Testis (tissue), 2 donors: ENCODE measurements at regions not wholly inside any gene's neighbourhood (a gene's known extent, or its start where the extent isn't known, plus 50 kb on each side); places are given as distances from the start of the nearest gene placed in this dataset.

Source experiments
- DNase-seq: peaks from one replicate; pipeline ENCODE4 v3.0.0-alpha.2; 2019
- H3K27ac ChIP-seq, 2 donors: fragments of 200-600 bp; sonication (generic); one replicate each; pipeline ENCODE4 v1.5.1; 2019
- H3K27me3 ChIP-seq: fragments of 200-600 bp; sonication (generic); one replicate; pipeline ENCODE4 v1.5.1; 2019
- H3K36me3 ChIP-seq: fragments of 200-600 bp; sonication (generic); one replicate; pipeline ENCODE4 v1.5.1; 2017; ENCODE audit warnings: low read depth; ENCODE audit errors: missing control alignments
- H3K4me1 ChIP-seq: fragments of 200-600 bp; sonication (generic); one replicate; pipeline ENCODE4 v1.5.1; 2019
- H3K4me3 ChIP-seq, 2 donors: fragments of 200-600 bp; sonication (generic); one replicate each; pipeline ENCODE4 v1.5.1; 2017 to 2019
- H3K9me3 ChIP-seq: fragments of 200-600 bp; sonication (generic); one replicate; pipeline ENCODE4 v1.5.1; 2017
- POLR2A ChIP-seq: fragments of 450-650 bp; IDR thresholded peaks from one replicate; pipeline ENCODE4 v1.6.1; 2017; ENCODE audit warnings: antibody characterized with exemption, mild to moderate bottlenecking, moderate library complexity
- WGBS, 2 donors: methylation state at CpG; one replicate each; pipeline ENCODE4 v1.1.5; 2018; 5-methylcytosine and 5-hydroxymethylcytosine counted together
- intact Hi-C: fragments of 100-400 bp; cut with DNase I; formaldehyde crosslinking; loops from one replicate; pipeline ENCODE4 v1.15.1; 2023; ENCODE audit warnings: low total_unique reads
- TF ChIP-seq, protein P1 (sequence below), 3 experiments: fragments of 450-650 bp in 2 of 3; fragments of 200-600 bp in 1 of 3; sonication (generic) in 1 of 3; IDR thresholded peaks; one replicate each; pipeline ENCODE4 v1.5.1; 2016 to 2019; ENCODE audit warnings: antibody characterized with exemption in 3 of 3, mild to moderate bottlenecking in 2 of 3, moderate library complexity in 1 of 3

DNA sequence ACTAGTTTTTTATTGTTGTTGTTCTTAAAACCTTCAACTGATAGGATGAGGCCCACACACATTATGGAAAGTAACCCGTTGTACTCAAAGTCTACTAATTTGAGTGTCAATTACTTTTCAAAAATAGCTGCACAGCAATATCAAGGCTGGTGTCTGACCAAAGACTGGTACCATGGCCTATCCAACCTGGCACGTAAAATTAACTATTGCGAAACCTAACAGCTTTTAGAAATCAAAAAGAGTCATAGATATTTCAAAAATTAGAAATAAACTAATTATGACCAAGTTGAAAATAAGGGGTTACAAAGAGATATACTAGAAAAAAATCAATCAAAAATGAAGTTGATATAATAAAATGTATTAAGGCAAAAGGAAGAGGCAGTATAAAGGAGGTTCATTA lies 501.5 kb upstream of the SLC8A1 start:
- intact Hi-C loops = no loop called here
- H3K9me3 ChIP-seq = no peaks in the 10 kb centered on the region
- no peak overlapping the region for H3K27ac ChIP-seq
- no peaks in the 10 kb centered on the region for H3K27me3 ChIP-seq
- DNase-seq = no peak
- no peaks in the 10 kb centered on the region for H3K4me1 ChIP-seq
- no peaks in the 10 kb centered on the region for H3K36me3 ChIP-seq
- TF ChIP-seq, protein P1, sequence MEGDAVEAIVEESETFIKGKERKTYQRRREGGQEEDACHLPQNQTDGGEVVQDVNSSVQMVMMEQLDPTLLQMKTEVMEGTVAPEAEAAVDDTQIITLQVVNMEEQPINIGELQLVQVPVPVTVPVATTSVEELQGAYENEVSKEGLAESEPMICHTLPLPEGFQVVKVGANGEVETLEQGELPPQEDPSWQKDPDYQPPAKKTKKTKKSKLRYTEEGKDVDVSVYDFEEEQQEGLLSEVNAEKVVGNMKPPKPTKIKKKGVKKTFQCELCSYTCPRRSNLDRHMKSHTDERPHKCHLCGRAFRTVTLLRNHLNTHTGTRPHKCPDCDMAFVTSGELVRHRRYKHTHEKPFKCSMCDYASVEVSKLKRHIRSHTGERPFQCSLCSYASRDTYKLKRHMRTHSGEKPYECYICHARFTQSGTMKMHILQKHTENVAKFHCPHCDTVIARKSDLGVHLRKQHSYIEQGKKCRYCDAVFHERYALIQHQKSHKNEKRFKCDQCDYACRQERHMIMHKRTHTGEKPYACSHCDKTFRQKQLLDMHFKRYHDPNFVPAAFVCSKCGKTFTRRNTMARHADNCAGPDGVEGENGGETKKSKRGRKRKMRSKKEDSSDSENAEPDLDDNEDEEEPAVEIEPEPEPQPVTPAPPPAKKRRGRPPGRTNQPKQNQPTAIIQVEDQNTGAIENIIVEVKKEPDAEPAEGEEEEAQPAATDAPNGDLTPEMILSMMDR (IDR thresholded peaks at IDR 0.05) = no peak
- no peak for TF ChIP-seq POLR2A
- no peak overlapping the region for H3K4me3 ChIP-seq
- 92 to 94% methylated on average over 3 of the region's 3 CpGs for WGBS, 2 donors

DNA sequence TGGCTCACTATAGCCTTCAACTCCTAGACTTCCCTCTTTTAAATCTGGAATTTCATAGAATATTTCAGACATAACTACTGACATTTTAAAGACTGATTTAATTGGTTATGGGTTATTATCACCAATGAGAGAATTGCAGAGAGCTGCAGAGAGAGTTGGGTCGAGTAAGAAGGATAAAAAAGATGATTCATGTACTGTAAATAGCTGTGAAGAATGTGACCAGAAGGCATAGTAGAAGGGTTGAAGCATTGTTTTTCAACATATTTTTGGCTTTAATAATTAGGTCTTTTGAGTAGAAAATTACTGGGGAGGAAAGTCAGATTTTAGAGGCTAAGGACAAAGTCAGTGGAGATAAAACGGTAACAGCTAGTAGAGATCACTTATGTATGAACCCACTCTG lies 503.2 kb upstream of the SLC8A1 start:
- intact Hi-C loops = no loop called here
- 62 to 69% methylated on average over 2 of the region's 2 CpGs for WGBS, 2 donors
- no peaks in the 10 kb centered on the region for H3K27me3 ChIP-seq

DNA sequence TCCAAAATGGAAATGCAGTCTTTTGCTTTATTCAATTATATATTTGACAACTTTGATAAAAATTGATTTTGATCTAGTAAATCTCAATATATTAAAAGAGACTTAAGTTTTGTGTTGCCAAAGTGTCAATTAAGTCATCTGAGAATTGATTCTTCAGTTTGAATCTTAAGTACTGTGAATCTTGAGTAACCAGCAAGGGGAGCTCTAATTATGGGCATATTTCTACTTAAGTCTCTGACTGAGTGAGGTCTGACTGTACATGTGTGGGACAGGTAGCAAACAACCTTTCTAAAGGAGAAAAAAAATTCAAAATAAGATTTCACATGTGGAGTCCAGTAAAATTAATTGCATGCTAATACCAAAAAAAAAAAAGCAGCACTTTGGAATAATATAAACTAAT lies 503.7 kb upstream of the SLC8A1 start:
- Histone ChIP-seq H3K9me3 (no peaks in the 10 kb centered on the region), H3K36me3 (no peaks in the 10 kb centered on the region), H3K4me3 (no peak overlapping the region), H3K27ac (no peak overlapping the region), H3K4me1 (no peaks in the 10 kb centered on the region), H3K27me3 (no peaks in the 10 kb centered on the region)
- TF ChIP-seq, protein P1 (IDR thresholded peaks at IDR 0.05) = no peak
- no peak for TF ChIP-seq POLR2A
- intact Hi-C loops = no loop called here
- no peak for DNase-seq

More for the DNA sequence above, 503.2 kb upstream of the SLC8A1 start:
- Histone ChIP-seq H3K36me3 (no peaks in the 10 kb centered on the region), H3K4me3 (no peak overlapping the region), H3K4me1 (no peaks in the 10 kb centered on the region), H3K9me3 (no peaks in the 10 kb centered on the region), H3K27ac (no peak overlapping the region)
- DNase-seq = no peak
- TF ChIP-seq POLR2A = no peak
- TF ChIP-seq, protein P1 (IDR thresholded peaks at IDR 0.05) = no peak

DNA sequence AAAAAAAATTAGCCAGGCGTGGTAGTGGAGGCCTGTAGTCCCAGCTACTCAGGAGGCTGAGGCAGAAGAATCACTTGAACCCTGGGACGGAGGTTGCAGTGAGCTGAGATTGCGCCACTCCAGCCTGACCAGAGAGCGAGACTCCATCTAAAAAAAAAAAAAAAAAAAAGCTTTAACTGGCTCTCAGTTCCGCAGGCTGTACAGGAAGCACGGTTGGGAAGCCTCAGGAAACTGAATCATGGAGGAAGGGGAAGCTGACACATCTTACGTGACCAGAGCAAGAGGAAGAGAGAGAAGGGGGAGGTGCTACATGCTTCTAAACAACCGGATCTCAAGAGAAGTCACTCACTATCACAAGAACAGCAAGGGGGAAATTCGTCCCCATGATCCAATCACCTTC lies 505.6 kb upstream of the SLC8A1 start:
- TF ChIP-seq, protein P1 (IDR thresholded peaks at IDR 0.05) = no peak
- TF ChIP-seq POLR2A = no peak
- H3K4me3 ChIP-seq = no peak overlapping the region
- H3K4me1 ChIP-seq = no peaks in the 10 kb centered on the region
- no peaks in the 10 kb centered on the region for H3K36me3 ChIP-seq
- H3K27ac ChIP-seq = no peak overlapping the region
- H3K27me3 ChIP-seq = no peaks in the 10 kb centered on the region
- WGBS, 2 donors = 61 to 62% methylated on average over 9 of the region's 9 CpGs
- DNase-seq = no peak
- intact Hi-C loops = no loop called here
- no peaks in the 10 kb centered on the region for H3K9me3 ChIP-seq

DNA sequence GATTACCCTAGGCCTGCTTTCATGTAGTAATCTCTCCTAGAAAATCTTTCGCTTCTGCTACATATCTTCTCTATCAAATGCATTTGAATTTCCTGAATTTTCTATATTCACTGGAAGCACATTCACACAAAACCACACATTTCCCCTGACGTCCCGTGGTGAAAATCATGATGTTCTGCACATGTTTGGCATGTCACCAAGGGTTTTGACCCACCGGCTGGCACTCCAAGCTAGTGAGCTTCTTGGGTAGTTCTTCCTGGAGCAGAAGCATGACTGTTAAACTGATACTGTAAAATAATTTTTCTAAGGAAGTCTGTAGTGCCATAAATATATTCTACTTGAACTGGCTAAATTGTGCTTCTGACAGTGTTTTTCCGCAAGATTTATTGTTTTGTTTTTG lies 510.1 kb upstream of the SLC8A1 start:
- DNase-seq = no peak
- no peaks in the 10 kb centered on the region for H3K9me3 ChIP-seq
- no peak overlapping the region for H3K27ac ChIP-seq
- H3K36me3 ChIP-seq = no peaks in the 10 kb centered on the region
- H3K4me1 ChIP-seq = no peaks in the 10 kb centered on the region
- no peak overlapping the region for H3K4me3 ChIP-seq
- WGBS, 2 donors = 67 to 69% methylated on average over 5 of the region's 5 CpGs
- no peaks in the 10 kb centered on the region for H3K27me3 ChIP-seq
- intact Hi-C loops = no loop called here
- TF ChIP-seq POLR2A = no peak
- TF ChIP-seq, protein P1 (IDR thresholded peaks at IDR 0.05) = no peak
